SK-N-SH (cell line): ENCODE measurements at regions not wholly inside any gene's neighbourhood (a gene's known extent, or its start where the extent isn't known, plus 50 kb on each side); places are given as distances from the start of the nearest gene placed in this dataset.

Experiments
- CTCF ChIA-PET: fragments of 300-600, 350-600 bp; formaldehyde crosslinking; extraction: SDS; loops from one replicate; lab custom pipeline; 2021; lab: Yijun Ruan, JAX
- POLR2A ChIA-PET: fragments of 350-600 bp; sonication (Branson Sonifier 250); formaldehyde crosslinking; extraction: SDS; loops from one replicate; lab custom pipeline; 2020; ENCODE audit warnings: antibody characterized with exemption, inconsistent platforms; lab: Yijun Ruan, JAX
- DNase-seq: peaks from one replicate; pipeline ENCODE4 v3.0.0; 2012
- H2AFZ ChIP-seq: fragments of 200-600 bp; sonication (generic); 2 replicates; pipeline ENCODE4 v1.8.1; 2016; ENCODE audit warnings: antibody characterized with exemption, mild to moderate bottlenecking, low read depth
- H3F3A ChIP-seq: fragments of 200-600 bp; sonication (generic); replicated peaks from 2 replicates; pipeline ENCODE3; 2016; ENCODE audit warnings: antibody characterized with exemption, mild to moderate bottlenecking; ENCODE audit not compliant: insufficient read depth
- H3K27ac ChIP-seq, 2 experiments: fragments of 200-500 bp in 1 of 2; fragments of 200-600 bp in 1 of 2; sonication (Bioruptor generic) in 1 of 2; sonication (generic), shearing (Covaris generic) in 1 of 2; 2 replicates each; pipeline versions ENCODE4 v1.5.1 to v1.6.1; 2014 to 2016; ENCODE audit warnings: low read depth in 2 of 2, inconsistent platforms in 1 of 2, low read length in 1 of 2, mild to moderate bottlenecking in 1 of 2, mixed read lengths in 1 of 2
- H3K27me3 ChIP-seq: fragments of 200-600 bp; sonication (generic), shearing (Covaris generic); 2 replicates; pipeline ENCODE4 v1.6.1; 2016; ENCODE audit warnings: mixed run types; ENCODE audit not compliant: insufficient read depth
- H3K36me3 ChIP-seq, 2 experiments: fragments of 200-500 bp in 1 of 2; fragments of 200-600 bp in 1 of 2; sonication (Bioruptor generic) in 1 of 2; sonication (generic) in 1 of 2; replicated peaks in 1 of 2; 2 replicates each; pipeline versions ENCODE3 to v1.5.1; 2014 to 2016; ENCODE audit warnings: low read length in 1 of 2, mild to moderate bottlenecking in 1 of 2; ENCODE audit not compliant: insufficient read depth in 2 of 2, control insufficient read depth in 1 of 2
- H3K4me1 ChIP-seq, 2 experiments: fragments of 200-500 bp in 1 of 2; fragments of 200-600 bp in 1 of 2; sonication (Bioruptor generic) in 1 of 2; sonication (generic), shearing (Covaris generic) in 1 of 2; 2 replicates each; pipeline versions ENCODE4 v1.5.1 to v1.6.1; 2014 to 2016; ENCODE audit warnings: low read depth in 1 of 2, low read length in 1 of 2, mixed run types in 1 of 2; ENCODE audit not compliant: insufficient read depth in 2 of 2, control insufficient read depth in 1 of 2
- H3K4me2 ChIP-seq: fragments of 200-600 bp; sonication (generic), shearing (Covaris generic); 2 replicates; pipeline ENCODE4 v1.6.1; 2017; ENCODE audit warnings: mixed run types
- H3K4me3 ChIP-seq, 2 experiments: fragments of 200-500 bp in 1 of 2; fragments of 200-600 bp in 1 of 2; sonication (Bioruptor generic) in 1 of 2; sonication (generic), shearing (Covaris generic) in 1 of 2; 2 replicates each; pipeline versions ENCODE4 v1.5.1 to v1.8.1; 2014 to 2016; ENCODE audit warnings: low read depth in 2 of 2, inconsistent platforms in 1 of 2, low read length in 1 of 2, mild to moderate bottlenecking in 1 of 2, mixed read lengths in 1 of 2, moderate library complexity in 1 of 2
- H3K79me2 ChIP-seq: fragments of 200-600 bp; sonication (generic); 2 replicates; pipeline ENCODE4 v1.8.1; 2017; ENCODE audit warnings: mild to moderate bottlenecking; ENCODE audit not compliant: insufficient read depth
- H3K9ac ChIP-seq: fragments of 200-600 bp; sonication (generic); 2 replicates; pipeline ENCODE4 v1.6.1; 2017; ENCODE audit warnings: mixed run types
- H3K9me2 ChIP-seq: fragments of 200-600 bp; sonication (generic); 2 replicates; pipeline ENCODE4 v1.6.1; 2017; ENCODE audit warnings: mixed run types
- H3K9me3 ChIP-seq: fragments of 200-600 bp; sonication (generic); 2 replicates; pipeline ENCODE4 v1.6.1; 2017; ENCODE audit warnings: mixed run types, mild to moderate bottlenecking, moderate library complexity
- H4K20me1 ChIP-seq: fragments of 200-600 bp; sonication (generic); 2 replicates; pipeline ENCODE4 v1.6.1; 2017; ENCODE audit warnings: mild to moderate bottlenecking, mixed run types; ENCODE audit not compliant: insufficient read depth
- CHD2 ChIP-seq: fragments of 150-350 bp; IDR thresholded peaks from 2 replicates; pipeline ENCODE4 v1.6.1; 2018; ENCODE audit warnings: low read length; ENCODE audit not compliant: partially characterized antibody
- ELF1 ChIP-seq: IDR thresholded peaks from 2 replicates; pipeline ENCODE4 v1.4.0; 2012
- FOXJ3 ChIP-seq: sonication (generic); formaldehyde crosslinking; IDR thresholded peaks from 2 replicates; pipeline ENCODE4 v1.5.1; 2020; ENCODE audit warnings: mild to moderate bottlenecking, missing genetic modification reagents
- GABPA ChIP-seq: IDR thresholded peaks from 2 replicates; pipeline ENCODE4 v1.4.0; 2012; ENCODE audit warnings: low read depth, mild to moderate bottlenecking
- GATA2 ChIP-seq: sonication (generic); formaldehyde crosslinking; IDR thresholded peaks from 2 replicates; pipeline ENCODE4 v1.5.0; 2020; ENCODE audit warnings: mild to moderate bottlenecking, missing genetic modification reagents
- JUND ChIP-seq: IDR thresholded peaks from 2 replicates; pipeline ENCODE4 v1.4.0; 2012
- MAX ChIP-seq: IDR thresholded peaks from 2 replicates; pipeline ENCODE4 v1.4.0; 2012; ENCODE audit warnings: low read depth
- NFIC ChIP-seq: IDR thresholded peaks from 2 replicates; pipeline ENCODE4 v1.4.0; 2012; ENCODE audit warnings: borderline replicate concordance
- POLR2AphosphoS5 ChIP-seq: IDR thresholded peaks from 2 replicates; pipeline ENCODE4 v1.6.1; 2012; ENCODE audit warnings: low read depth, low read length
- RCOR1 ChIP-seq: fragments of 150-350 bp; IDR thresholded peaks from 2 replicates; pipeline ENCODE4 v1.6.1; 2017; ENCODE audit warnings: antibody characterized with exemption, low read length
- RFX5 ChIP-seq: IDR thresholded peaks from 2 replicates; pipeline ENCODE4 v1.6.1; 2012; ENCODE audit warnings: mild to moderate bottlenecking, improper control_type of control experiment, low read length
- SMC3 ChIP-seq: IDR thresholded peaks from 2 replicates; pipeline ENCODE4 v1.6.1; 2012; ENCODE audit warnings: low read depth, low read length, improper control_type of control experiment
- ZBTB33 ChIP-seq: IDR thresholded peaks from 2 replicates; pipeline ENCODE4 v1.4.0; 2012; ENCODE audit warnings: low read depth, borderline replicate concordance
- WGBS: methylation state at CpG from one replicate; pipeline ENCODE4 v1.1.6; 2017; ENCODE audit warnings: low lambda C conversion rate; 5-methylcytosine and 5-hydroxymethylcytosine counted together
- TF ChIP-seq, protein P1 (sequence below): fragments of 150-350 bp; IDR thresholded peaks from 2 replicates; pipeline ENCODE4 v1.6.1; 2017; ENCODE audit warnings: antibody characterized with exemption, low read length, low read depth, borderline replicate concordance
- TF ChIP-seq, protein P2 (sequence below): IDR thresholded peaks from 2 replicates; pipeline ENCODE4; 2012

DNA sequence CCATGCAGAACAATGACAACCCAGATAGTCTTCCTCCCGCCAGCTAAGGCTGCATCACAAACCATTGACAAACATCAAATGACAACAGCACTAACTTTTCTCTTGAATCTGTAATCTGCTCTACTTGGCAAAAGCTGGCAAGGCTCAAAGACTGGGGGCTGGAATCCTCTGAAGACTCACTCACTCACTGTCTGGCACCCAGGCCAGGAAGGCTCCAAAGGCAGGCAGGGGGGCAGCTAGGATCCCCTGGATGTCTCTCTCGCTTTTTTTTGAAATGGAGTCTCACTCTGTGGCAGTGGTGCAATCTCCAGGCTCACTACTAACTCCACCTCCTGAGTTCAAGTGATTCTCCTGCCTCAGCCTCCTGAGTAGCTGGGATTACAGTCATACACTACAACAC lies 159.7 kb upstream of the GPR26 start:
- DNase-seq = no peak
- Histone ChIP-seq H3K4me2 (no peak overlapping the region), H3K4me1 (no peaks in the 10 kb centered on the region), H3K27ac (no peak overlapping the region), H2AFZ (no peak overlapping the region), H3K9me2 (no peaks in the 10 kb centered on the region), H3K9me3 (no peaks in the 10 kb centered on the region), H3K27me3 (no peaks in the 10 kb centered on the region), H3K79me2 (no peaks in the 10 kb centered on the region), H3K4me3 (no peak overlapping the region), H3F3A (no peaks in the 10 kb centered on the region), H4K20me1 (no peaks in the 10 kb centered on the region), H3K36me3 (no peaks in the 10 kb centered on the region), H3K9ac (no peak overlapping the region)
- ChIA-PET POLR2A (no interaction called here), CTCF (interaction anchor here (0.9 to 1.6 kb wide), 2 partner anchors 15 to 365 kb away, joined by 3 read pairs; no protein-coding TSS in a partner anchor)
- TF ChIP-seq MAX = no peak
- TF ChIP-seq, protein P1, sequence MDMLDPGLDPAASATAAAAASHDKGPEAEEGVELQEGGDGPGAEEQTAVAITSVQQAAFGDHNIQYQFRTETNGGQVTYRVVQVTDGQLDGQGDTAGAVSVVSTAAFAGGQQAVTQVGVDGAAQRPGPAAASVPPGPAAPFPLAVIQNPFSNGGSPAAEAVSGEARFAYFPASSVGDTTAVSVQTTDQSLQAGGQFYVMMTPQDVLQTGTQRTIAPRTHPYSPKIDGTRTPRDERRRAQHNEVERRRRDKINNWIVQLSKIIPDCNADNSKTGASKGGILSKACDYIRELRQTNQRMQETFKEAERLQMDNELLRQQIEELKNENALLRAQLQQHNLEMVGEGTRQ = no peak
- 5% methylated on average over 2 of the region's 2 CpGs for WGBS

DNA sequence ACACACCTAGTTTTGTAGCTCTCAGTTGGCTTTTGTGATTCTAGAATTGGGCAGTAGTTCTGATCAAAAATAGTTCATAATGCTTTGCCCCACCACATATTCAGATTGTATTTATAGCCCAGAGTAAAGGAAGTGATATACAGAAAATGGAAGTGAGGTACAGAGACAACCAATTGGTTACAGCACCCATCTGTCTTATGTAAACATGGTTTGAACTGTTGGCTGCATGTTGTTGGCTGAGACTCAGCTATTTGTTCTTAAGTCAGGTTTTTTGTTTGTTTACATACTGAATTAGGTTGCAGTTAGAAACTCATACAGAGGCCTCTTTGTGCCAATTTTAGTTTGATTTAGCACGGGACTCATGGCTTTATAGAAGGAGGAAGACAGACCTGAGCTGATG lies 158.9 kb upstream of the GPR26 start:
- Histone ChIP-seq H3K4me2 (no peak overlapping the region), H3K9me2 (no peaks in the 10 kb centered on the region), H3K4me1 (no peaks in the 10 kb centered on the region), H3K9me3 (no peaks in the 10 kb centered on the region), H2AFZ (no peak overlapping the region), H3K4me3 (no peak overlapping the region), H3F3A (no peaks in the 10 kb centered on the region), H4K20me1 (no peaks in the 10 kb centered on the region), H3K9ac (no peak overlapping the region), H3K27me3 (no peaks in the 10 kb centered on the region), H3K36me3 (no peaks in the 10 kb centered on the region), H3K79me2 (no peaks in the 10 kb centered on the region), H3K27ac (no peak overlapping the region)
- no peak for TF ChIP-seq GATA2
- DNase-seq = no peak
- ChIA-PET POLR2A (no interaction called here), CTCF (interaction anchor here (0.9 to 1.6 kb wide), 2 partner anchors 14 to 366 kb away, joined by 3 read pairs; no protein-coding TSS in a partner anchor)
- WGBS = 0% methylated on average over 1 of the region's 1 CpG

GRCh38 chr10:123509338-123509737 lies 156.8 kb upstream of the GPR26 start:
- ChIA-PET CTCF (no interaction called here), POLR2A (no interaction called here)
- Histone ChIP-seq H3K27ac (no peak overlapping the region), H3K4me3 (no peak overlapping the region)
- TF ChIP-seq SMC3 (no peak), NFIC (no peak), ELF1 (no peak), GABPA (no peak), CHD2 (no peak), POLR2AphosphoS5 (no peak), FOXJ3 (CRISPR knock-in tag) (no peak), RFX5 (no peak), JUND (no peak), ZBTB33 (no peak), RCOR1 (no peak)
- TF ChIP-seq, protein P2, sequence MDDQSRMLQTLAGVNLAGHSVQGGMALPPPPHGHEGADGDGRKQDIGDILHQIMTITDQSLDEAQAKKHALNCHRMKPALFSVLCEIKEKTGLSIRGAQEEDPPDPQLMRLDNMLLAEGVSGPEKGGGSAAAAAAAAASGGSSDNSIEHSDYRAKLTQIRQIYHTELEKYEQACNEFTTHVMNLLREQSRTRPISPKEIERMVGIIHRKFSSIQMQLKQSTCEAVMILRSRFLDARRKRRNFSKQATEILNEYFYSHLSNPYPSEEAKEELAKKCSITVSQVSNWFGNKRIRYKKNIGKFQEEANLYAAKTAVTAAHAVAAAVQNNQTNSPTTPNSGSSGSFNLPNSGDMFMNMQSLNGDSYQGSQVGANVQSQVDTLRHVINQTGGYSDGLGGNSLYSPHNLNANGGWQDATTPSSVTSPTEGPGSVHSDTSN = no peak
- TF ChIP-seq, all 33 proteins: peak for 0
- H3K9me2 ChIP-seq = no peaks in the 10 kb centered on the region
- H3K9ac ChIP-seq = no peak overlapping the region
- H3K4me2 ChIP-seq = no peak overlapping the region
- H3K9me3 ChIP-seq = no peaks in the 10 kb centered on the region
- H3F3A ChIP-seq = no peaks in the 10 kb centered on the region
- H3K4me1 ChIP-seq = no peaks in the 10 kb centered on the region; a peak in 1 of 4 replicates
- no peak for DNase-seq
- no peaks in the 10 kb centered on the region for H4K20me1 ChIP-seq
- H2AFZ ChIP-seq = no peak overlapping the region
- H3K36me3 ChIP-seq = no peaks in the 10 kb centered on the region
- WGBS = 61% methylated on average over 2 of the region's 2 CpGs
- H3K79me2 ChIP-seq = no peaks in the 10 kb centered on the region
- H3K27me3 ChIP-seq = no peaks in the 10 kb centered on the region
